ENCODE measurements at regions not wholly inside any gene's neighbourhood (a gene's known extent, or its start where the extent isn't known, plus 50 kb on each side); places are given as distances from the start of the nearest gene placed in this dataset.

DNA sequence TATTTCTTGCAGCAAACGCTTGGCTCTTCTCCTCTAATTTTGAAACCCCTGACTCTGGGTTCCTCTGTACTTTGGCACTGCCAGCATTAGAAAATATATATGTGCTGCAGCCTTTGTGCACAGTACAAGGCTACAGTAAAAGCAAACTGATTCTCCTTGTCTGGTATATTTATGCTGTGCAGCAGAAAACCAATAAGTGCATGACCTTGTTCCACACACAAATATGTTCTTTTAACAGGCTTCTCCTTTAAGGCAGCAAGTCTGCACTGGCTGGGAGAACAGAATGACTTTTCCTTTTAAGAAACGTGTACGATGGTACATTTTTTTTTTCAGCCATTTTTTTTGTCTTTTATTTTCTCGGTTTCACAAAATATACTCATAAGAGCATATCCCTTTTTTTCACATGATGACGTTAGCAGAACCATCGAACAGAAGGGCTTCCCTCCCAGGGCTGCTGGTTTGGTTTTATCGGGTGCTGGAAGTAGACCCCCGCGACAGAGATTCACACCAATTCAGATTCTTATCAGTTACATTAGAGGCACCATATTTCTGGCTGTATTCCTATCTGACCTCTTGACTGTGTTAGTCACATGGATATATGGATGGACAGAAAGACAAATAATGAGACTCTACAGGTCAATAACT is 129.9 kb upstream of the ARID1B start:
- DNase-seq, result no peak

DNA sequence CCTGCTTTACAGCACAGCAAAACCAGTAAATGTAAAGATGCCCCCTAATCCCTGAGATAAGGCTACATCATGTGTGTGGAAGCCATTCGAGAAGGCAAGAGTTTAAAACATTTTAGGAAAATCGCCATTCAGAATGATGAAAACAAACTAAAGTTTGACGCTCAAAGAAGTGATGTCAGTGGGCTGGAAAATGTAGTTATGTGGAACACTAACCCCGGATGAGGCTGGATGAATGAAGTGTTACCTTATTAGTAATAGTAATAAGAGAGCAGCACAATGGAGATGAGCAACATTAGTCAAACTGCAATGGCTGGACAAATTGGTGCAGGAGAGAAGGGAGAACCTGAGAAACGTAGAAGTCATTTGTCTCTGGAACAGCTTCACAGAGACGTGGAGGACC is 130.7 kb upstream of the ARID1B start:
- no peak for DNase-seq

DNA sequence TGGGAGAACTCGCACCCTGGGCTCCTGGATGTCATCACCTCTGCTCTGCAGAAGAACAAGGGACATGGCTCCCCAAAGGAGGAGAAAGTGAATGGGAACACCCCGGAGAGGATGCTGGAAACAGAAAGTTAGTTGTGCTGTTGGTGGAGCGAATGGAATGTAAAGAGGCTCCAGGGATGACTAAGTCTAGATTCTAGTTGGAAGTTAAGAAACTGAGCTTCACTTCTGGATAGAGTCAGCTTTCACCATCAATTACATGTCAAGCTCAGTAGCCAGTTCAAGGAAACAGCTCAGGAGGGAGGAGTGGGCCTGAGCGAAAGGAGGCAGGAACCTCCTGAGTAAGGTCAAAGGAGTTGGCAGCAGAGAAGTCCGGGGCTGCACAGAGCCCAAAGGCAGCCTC is 132.1 kb upstream of the ARID1B start:
- no peak for DNase-seq

DNA sequence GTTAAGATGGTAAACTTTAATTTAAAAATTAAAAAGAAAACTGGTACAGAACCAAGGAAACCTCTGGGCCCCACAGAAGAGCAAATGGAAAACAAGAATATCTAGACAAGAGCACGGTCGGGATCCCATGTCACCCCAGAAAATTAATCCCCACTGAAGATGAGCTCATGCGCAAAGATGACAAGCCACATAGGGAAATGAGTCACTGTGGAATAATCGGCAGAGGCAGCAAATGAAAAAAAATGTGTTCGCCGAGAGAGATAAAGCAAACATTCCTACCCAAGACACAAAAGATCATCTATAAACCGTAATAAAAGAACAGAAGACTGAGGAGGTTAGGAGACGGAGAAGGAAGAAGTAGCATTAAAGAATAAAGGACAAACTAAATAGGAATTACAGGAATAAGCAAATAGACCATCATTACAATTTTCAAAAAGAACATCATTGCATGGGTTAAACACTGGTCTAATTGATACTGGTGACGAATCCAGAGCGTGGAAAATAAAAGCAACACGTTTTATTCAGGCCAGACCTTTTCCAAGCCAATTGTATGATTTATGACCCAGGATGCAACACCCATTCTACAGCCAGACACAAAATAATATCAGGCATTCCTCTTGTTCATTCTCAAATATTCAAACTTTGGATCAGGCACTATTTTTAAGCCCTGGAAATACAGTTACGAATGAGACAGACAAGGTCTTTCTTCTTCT is 138.0 kb upstream of the ARID1B start:
- no peak for DNase-seq

DNA sequence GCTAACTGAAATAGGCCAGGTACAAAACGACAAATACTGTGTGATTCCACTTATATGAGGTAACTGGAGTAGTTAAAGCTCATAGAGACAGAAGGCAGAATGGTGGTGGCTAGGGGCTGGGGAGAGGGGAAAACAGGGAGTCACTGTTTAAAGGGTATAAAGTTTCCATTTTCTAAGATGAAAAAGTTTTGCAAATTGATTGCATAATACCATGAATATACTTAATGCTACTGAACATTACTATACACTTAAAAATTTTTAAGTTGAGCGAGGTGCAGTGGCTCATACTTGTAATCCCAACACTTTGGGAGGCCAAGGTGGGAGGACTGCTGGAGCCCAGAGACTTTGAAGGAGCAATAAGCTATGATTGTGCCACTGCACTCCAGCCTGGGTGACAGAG is 138.6 kb upstream of the ARID1B start:
- DNase-seq, result no peak

DNA sequence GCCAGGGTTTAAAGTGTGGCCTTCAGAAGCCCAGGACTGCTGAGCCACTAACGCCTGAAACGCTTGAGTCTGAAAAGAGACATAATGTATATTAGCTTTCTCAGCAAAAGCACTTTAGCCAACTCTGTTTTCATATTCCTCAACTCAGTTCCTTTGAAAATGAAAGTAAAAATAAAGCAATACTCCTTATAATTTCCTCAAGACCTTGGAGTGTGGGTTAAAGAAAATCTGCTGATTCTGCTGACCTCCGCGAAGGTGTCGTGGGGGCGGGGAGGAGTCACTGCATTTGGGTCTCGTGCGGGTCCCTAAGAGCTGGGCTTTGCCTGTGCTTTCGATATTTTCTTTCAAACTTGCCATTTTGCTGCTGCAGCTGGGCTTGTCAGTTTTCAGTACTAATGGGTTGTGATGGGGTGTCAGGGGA is 142.2 kb upstream of the ARID1B start:
- DNase-seq, result no peak

DNA sequence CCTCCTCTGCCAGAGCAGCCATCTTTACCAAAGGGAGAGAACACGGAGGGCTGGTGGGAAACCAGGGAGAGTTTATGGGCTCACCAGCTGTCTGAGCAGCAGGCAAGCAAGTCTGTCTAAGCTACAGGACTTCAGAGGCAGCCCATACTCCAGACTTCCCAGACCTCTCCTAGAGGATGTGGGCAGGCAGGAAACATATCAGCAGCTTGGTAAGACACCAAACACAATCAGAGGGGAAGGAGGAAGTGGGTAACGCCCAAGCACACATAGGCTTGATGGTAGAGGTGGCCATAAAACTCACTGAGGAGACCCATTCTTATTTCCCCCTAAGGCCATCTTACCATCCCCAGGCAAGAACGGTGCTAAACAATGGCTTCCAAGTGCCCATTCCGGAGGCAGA is 143.1 kb upstream of the ARID1B start:
- DNase-seq, result no peak

DNA sequence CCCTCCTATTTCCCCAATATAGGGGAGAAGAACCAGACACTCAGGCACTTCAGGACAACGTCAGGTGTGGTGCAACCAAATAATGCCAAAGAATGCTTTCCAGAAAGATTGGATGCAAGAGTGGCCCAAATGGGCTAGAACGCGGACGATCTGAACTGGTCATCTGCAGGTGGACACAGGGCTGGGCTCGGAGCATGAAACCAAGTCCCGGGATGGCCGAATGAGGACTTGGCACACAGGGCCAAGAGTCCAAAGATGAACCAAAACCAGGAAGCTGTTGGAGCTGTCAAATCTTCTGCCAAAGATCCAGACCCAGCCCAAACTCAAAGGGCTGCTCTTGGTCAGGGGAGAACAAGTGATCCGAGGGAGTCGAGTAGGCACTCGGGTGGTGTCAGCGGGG is 143.9 kb upstream of the ARID1B start:
- no peak for DNase-seq

DNA sequence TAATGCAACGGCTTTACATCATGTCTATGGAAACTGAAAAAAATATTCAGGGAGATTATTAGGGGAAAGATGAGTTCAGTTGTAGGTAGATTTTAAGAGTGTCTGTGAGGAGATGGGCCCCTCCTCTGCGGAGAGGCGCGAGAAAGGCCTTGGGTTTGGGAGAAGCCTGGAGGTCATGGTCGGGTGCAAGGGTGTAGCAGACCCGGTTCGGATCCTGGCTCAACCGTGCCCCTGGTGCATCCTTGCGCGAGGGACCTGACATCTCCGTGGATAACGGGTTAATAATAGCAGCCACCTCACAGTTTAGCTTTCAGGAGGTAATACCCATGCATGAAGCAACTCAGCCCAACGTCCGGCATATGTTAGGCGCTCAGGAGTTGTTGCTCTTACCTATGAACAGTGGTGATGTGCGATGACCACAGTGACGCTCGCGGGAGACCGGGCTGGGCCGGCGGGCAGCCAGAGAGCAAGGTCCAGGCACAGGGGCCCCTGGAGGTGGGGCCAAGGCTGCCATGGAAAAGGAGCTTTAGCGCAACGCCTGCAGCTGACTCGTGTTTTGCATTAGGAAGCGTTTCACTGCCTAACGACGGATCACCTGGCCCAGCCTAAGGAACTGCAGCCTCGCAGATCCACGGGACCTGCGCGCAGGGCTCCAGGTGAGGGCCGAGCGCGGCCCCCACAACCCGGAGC is 146.4 kb upstream of the ARID1B start:
- DNase-seq, result no peak

DNA sequence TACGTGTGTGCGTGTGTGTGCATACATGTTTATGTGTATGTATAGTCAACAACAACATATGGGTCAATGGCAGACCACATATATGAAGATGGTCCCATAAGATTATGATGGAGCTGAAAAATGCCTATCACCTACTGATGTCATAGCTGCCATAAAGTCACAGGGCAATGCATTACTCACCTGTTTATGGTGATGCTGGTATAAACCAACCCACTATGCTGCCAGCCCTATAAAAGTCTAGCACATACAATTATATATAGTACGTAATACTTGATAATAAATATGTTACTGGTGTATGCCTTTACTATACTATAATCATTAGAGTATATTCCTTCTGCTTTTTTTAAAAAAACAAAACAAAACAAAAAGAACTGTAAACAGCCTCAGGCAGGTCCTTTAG is 148.4 kb upstream of the ARID1B start:
- no peak for DNase-seq

DNA sequence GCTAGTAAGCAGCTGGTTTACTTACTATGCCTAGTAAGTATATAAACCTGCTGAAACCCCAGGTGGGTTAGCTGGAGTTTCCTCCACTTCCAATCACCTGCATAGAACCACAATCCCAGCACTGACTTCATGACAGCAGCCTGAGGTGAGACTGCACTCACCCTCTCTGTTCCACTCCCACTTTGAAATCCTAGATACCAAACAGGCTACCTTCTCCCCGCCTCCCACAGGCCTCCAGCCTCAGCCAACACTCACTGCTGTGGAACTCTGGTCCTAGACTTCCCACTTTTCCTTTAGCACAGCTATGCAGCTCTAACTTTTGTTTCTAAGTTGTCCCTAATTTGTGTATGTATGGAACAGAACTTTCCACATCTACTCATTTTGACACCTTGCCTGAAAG is 149.7 kb upstream of the ARID1B start:
- no peak for DNase-seq

DNA sequence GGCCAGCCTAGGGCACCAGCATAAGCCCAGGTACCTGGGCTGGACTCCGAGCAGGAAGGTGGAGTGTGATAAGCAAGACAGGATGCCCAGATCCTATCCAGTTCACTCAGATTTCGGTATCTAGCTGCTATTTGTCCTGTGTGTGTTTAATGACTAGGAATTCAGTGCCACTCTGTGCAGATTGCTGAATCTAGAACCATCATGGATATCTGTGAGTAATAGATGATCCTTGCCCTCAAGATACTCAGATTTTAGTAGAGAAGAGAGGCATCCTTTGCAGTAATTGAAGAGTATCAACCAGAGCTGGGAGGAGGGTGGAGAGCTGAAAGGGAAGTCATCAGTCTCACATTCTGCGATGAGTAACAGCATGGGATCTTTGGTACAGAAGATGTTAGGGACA is 155.0 kb upstream of the ARID1B start:
- no peak for DNase-seq

DNA sequence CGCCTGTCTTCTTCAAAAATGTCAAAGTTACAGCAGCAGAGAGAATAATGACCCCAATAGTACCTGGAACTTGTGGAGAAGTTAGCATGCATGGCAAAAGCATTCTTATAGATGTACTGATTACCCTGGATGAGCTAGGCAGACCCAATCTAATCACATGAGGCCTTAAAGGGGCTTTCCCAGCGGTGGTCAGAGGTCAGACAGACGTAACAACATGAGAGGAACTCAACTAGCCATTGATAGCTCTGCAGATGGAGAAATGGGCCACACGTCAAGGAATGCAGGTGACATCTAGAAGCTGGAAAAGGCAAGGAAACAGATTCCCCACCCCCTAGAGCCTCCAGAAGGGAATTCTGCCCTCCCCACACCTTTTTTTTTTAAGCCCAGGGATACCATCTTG is 156.8 kb upstream of the ARID1B start:
- DNase-seq, result no peak

DNA sequence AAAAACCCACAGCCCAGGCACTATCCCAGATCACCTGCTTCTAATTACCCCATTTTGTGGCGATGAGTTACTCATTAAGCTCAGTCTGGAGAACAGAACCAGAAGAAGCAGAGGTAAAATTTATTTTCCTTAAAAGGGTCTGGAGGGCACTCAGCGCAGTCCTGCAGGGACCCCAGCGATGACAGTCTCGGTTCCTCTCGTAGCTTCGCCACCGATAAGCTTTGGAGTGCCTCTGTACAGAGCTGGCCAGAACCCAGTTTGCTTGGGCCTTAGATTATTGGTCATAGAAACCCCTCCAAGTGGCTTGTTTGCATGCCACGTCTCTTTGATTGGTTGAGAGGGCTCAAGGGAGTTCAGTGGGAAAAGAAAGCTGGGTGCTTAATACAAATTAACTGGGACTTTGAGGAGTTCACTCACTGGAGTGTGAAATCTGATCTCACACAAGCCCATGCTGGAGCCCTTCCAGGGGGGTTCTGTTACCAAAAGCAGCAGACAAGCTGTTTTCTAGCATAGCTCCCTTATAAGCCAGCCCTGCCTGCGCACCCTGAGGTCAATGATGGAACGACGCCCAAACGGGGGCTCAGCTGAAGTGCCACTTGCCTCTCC is 158.5 kb upstream of the ARID1B start:
- no peak for DNase-seq

DNA sequence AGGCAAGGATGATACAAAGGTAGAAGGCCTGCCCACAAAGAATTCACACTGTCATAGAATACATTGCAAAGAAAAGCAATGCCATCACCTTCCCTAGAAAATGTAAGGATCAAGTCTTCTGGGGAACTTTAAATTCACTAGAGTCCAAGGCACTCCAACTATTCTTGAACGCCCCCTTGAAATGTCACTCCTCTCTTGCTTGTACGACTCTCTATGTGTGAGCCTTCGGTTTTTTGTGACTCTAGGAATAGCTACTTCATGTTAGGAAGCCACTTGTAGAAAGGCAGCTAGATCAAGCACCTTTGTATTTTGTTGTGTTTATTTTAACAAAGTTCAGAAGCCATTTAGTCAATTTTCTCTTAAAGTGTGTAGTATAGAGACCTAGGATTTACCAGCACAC is 159.2 kb upstream of the ARID1B start:
- no peak for DNase-seq

DNA sequence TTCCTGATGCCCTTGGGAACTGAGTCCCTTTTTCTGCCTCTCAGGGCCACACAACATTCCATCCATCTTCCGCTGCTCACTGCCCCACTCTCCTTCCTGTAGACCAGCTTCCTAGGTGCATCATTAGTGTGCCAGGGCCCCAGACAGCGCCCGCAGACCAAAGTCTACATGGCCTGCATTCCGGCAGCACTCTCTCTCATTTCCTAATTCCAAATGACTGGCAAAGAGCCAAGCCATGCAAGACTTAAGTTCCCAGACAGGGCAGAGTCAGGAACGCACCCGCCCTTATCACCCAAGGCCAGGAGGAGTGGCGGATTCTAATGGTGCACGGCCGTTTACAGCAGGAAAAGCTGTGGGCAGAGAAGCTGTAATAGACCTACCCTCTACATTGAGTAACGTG is 159.8 kb upstream of the ARID1B start:
- no peak for DNase-seq

DNA sequence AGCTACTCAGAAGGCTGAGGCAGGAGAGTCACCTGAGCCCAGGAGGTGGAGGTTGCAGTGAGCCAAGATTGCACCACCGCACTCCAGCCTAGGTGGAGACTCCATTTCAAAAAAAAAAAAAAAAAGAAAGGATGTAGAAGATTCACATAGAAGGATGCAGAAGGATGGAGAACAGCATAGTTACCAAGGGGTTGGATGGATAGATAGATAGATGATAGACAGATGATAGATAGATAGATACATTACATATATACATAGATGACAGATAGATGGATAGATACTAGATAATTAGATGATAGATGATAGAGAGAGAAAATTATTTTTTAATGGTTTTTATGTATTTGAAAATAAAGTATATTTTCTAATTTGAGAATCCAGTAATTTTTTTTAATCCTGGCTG is 160.7 kb upstream of the ARID1B start:
- DNase-seq, result no peak

DNA sequence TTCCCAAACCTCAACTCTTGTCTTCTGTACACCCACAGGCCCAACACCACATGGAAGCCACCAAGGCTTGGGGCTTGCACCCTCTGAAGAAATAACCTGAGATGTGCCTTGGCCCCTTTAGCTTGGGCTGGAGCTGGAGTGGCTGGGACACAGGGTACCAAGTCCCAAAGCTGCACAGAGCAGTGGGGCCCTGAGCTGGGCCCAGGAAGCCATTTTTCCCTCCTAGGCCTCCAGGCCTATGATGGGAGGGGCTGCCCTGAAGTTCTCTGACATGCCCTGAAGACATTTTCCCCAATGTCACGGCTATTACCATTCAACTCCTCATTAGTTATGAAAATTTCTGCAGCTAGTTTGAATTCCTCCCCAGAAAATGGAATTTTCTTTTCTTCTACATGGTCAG is 163.2 kb upstream of the ARID1B start:
- no peak for DNase-seq

DNA sequence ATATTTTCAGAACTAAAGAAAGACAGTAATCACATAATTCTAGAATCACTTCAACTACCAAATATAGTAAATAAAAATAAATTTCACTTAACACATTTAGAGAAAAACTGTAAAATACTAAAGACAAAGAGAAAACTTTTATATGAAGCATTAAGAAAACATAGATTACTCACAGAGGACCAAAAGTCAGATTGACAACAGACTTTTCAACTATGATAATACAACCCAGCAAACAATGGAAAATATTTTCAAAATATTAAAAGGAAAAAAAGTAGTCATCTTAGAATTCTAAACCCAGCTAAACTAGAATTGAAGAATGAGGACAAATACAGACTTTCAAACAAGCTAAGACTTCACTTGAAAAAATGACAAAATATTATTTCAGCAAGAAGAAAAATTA is 164.8 kb upstream of the ARID1B start:
- DNase-seq, result no peak

DNA sequence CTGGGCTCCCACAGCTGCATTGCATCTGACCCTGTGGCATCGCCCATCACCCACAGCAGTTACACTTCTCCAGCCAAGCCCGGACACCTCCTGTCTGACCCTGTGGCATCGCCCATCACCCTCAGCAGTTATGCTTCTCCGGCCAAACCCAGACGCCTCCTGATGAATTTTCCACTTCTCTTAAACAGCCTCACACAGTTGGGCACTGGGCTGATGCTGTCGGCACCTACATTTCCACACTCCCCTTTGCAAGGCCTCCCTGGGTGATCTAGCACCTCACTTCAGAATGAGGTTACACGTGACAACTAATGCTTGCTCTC is 175.2 kb upstream of the ARID1B start:
- no peak for DNase-seq

DNA sequence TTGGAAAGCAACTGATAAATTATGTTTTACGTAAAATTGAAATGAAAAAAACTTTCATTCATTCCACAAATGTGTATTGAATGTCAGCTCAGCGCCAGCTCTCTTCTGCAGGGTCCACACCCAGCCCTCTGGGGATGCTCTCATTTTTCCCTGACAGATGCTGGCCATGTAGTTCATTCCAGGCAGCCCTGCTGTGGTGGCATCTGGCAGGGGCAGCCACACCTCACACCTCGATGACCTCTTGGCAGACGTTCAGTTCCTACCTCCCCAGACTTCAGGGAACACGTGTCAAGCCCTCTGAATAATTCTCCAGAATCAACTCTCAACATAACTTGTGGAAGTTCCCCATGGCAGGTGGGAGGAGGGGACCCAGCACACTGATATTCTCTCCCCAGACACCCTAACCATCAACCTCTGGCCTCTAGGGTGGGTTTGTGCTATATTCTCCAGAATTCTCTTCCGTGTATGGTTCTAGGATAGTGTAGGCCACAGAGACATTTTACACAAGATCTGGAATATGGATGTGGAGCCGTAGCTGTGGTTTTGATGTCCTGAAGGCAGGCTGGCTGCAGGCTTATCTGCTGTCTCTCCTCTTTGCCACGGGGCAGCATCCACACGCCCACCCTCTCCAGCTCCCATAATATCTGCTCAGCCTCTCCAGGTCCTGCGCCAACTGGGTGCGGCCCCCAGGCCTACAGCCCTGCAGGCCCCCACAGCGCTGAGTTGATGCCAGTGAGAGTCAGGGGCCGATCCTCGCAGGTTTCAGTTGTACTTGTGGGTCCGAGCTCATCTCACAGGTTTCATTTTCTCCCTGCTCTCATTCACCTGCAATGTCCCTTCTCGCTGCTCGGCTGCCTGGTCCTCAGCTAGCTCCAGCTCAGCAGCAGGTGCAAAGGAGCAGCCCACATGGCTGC is 175.8 kb upstream of the ARID1B start:
- no peak for DNase-seq

DNA sequence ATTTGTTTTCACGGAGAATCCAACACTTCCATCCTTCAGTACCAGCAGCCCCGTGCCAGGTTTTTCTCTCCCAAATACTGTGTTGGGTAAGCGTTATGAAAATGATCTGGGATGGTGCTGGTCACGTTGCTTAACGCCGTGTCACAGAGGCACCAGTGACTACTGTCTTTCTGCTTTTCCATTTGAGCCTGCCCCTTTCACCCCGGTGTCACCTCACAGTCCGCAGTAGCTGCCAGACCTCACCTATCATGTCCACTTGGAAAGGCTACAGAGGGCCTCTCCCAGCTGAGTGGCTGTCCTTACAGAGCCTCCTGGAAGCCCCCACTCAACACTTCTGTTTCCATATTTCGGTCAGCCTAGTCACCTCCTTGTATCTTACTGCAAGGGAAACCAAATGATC is 176.5 kb upstream of the ARID1B start:
- DNase-seq, result no peak

DNA sequence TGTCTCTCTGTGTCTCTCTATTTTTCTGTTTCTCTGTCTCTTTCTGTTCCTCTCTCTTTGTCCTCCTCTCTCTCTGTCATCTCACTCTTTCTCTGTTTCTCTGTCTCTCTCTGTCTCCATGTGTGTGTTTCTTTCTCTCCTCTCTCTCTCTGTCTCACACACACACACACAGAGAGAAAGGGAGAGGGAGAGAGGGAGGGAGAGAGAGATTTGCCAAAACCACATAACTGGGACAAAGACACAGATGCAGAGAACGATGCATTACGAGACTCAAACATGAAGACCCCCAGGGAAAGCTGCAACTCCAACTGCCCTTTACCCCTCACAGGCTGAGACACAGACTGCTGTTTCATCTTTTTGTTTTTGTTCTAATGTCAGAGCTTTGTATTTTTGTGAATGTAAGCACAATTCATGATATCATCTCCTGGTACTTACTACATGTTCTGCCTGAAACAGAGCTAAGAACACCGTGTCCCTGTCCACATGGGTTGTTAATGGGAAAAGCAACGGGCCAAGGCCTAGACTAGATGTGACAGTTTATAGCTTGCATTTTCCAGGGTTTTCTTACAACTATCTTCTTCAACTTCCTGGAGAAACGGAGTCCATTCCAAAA is 177.1 kb upstream of the ARID1B start:
- DNase-seq, result no peak
